ENCODE measurements at regions not wholly inside any gene's neighbourhood (a gene's known extent, or its start where the extent isn't known, plus 50 kb on each side); places are given as distances from the start of the nearest gene placed in this dataset.

DNA sequence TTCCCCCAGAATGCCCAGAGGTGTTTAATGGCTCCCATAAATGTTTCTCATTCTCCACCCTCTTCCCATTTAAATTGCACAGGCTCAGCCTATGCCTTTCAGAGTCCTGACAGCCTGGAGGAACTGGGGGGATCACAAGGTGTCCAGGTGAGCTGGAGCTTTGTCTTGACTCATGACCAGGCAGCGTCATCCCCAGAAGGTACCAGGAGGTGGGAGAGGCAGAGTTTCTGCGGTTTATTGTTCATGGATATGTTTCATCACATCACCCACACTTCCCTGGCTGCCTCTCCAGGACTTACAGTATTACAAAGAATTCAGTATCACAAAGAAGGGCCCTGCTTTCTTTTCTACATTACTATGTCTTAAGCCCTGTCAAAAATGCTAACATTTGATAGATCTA, 103.2 kb upstream of the GALNT18 start:
- Histone ChIP-seq H3K27me3 (ENCODE audit: insufficient read depth) (no peaks in the 10 kb centered on the region), H2AFZ (no peak overlapping the region), H3K4me1 (ENCODE audit: insufficient read depth) (no peaks in the 10 kb centered on the region), H3K4me3 (no peak overlapping the region), H4K20me1 (replicated peaks; ENCODE audit: insufficient read depth) (no peaks in the 10 kb centered on the region), H3K4me2 (no peak overlapping the region), H3F3A (replicated peaks; ENCODE audit: low read depth) (no peaks in the 10 kb centered on the region), H3K36me3 (ENCODE audit: insufficient read depth) (no peaks in the 10 kb centered on the region), H3K27ac (ENCODE audit: low read depth) (no peak overlapping the region), H3K79me2 (replicated peaks; ENCODE audit: insufficient read depth) (no peaks in the 10 kb centered on the region), H3K9me2 (ENCODE audit: insufficient read depth) (peaks cover 2% of the 10 kb centered on the region; the same call in 1 of the 2 replicates)
- H3K27ac Mint-ChIP-seq = no peak overlapping the region
- H3K36me3 Mint-ChIP-seq (ENCODE audit: low read depth) = no peaks in the 10 kb centered on the region
- no peaks in the 10 kb centered on the region for H3K4me1 Mint-ChIP-seq
- H3K9me3 Mint-ChIP-seq = peaks cover 5% of the 10 kb centered on the region; the same call in 2 of the 3 replicates
- DNase-seq (ENCODE audit: low spot score) = no peak
- ATAC-seq = no peak
- H3K4me3 Mint-ChIP-seq = no peak overlapping the region
- H3K27me3 Mint-ChIP-seq (ENCODE audit: insufficient read depth, low read depth, poor library complexity) = peaks cover 2% of the 10 kb centered on the region
- TF ChIP-seq EZH2phosphoT487 (IDR thresholded peaks at IDR 0.05; ENCODE audit: unreplicated experiment) (no peak), NANOG (IDR thresholded peaks at IDR 0.05; ENCODE audit: borderline replicate concordance) (no peak), JUNB (IDR thresholded peaks at IDR 0.05; ENCODE audit: unreplicated experiment) (no peak)
- TF ChIP-seq, protein P1, sequence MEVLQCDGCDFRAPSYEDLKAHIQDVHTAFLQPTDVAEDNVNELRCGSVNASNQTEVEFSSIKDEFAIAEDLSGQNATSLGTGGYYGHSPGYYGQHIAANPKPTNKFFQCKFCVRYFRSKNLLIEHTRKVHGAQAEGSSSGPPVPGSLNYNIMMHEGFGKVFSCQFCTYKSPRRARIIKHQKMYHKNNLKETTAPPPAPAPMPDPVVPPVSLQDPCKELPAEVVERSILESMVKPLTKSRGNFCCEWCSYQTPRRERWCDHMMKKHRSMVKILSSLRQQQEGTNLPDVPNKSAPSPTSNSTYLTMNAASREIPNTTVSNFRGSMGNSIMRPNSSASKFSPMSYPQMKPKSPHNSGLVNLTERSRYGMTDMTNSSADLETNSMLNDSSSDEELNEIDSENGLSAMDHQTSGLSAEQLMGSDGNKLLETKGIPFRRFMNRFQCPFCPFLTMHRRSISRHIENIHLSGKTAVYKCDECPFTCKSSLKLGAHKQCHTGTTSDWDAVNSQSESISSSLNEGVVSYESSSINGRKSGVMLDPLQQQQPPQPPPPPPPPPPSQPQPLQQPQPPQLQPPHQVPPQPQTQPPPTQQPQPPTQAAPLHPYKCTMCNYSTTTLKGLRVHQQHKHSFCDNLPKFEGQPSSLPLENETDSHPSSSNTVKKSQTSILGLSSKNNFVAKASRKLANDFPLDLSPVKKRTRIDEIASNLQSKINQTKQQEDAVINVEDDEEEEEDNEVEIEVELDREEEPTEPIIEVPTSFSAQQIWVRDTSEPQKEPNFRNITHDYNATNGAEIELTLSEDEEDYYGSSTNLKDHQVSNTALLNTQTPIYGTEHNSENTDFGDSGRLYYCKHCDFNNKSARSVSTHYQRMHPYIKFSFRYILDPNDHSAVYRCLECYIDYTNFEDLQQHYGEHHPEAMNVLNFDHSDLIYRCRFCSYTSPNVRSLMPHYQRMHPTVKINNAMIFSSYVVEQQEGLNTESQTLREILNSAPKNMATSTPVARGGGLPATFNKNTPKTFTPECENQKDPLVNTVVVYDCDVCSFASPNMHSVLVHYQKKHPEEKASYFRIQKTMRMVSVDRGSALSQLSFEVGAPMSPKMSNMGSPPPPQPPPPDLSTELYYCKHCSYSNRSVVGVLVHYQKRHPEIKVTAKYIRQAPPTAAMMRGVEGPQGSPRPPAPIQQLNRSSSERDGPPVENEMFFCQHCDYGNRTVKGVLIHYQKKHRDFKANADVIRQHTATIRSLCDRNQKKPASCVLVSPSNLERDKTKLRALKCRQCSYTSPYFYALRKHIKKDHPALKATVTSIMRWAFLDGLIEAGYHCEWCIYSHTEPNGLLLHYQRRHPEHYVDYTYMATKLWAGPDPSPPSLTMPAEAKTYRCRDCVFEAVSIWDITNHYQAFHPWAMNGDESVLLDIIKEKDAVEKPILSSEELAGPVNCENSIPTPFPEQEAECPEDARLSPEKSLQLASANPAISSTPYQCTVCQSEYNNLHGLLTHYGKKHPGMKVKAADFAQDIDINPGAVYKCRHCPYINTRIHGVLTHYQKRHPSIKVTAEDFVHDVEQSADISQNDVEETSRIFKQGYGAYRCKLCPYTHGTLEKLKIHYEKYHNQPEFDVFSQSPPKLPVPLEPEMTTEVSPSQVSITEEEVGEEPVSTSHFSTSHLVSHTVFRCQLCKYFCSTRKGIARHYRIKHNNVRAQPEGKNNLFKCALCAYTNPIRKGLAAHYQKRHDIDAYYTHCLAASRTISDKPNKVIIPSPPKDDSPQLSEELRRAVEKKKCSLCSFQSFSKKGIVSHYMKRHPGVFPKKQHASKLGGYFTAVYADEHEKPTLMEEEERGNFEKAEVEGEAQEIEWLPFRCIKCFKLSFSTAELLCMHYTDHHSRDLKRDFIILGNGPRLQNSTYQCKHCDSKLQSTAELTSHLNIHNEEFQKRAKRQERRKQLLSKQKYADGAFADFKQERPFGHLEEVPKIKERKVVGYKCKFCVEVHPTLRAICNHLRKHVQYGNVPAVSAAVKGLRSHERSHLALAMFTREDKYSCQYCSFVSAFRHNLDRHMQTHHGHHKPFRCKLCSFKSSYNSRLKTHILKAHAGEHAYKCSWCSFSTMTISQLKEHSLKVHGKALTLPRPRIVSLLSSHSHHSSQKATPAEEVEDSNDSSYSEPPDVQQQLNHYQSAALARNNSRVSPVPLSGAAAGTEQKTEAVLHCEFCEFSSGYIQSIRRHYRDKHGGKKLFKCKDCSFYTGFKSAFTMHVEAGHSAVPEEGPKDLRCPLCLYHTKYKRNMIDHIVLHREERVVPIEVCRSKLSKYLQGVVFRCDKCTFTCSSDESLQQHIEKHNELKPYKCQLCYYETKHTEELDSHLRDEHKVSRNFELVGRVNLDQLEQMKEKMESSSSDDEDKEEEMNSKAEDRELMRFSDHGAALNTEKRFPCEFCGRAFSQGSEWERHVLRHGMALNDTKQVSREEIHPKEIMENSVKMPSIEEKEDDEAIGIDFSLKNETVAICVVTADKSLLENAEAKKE (CRISPR knock-in tag; IDR thresholded peaks at IDR 0.05) = no peak
- TF ChIP-seq, protein P2, sequence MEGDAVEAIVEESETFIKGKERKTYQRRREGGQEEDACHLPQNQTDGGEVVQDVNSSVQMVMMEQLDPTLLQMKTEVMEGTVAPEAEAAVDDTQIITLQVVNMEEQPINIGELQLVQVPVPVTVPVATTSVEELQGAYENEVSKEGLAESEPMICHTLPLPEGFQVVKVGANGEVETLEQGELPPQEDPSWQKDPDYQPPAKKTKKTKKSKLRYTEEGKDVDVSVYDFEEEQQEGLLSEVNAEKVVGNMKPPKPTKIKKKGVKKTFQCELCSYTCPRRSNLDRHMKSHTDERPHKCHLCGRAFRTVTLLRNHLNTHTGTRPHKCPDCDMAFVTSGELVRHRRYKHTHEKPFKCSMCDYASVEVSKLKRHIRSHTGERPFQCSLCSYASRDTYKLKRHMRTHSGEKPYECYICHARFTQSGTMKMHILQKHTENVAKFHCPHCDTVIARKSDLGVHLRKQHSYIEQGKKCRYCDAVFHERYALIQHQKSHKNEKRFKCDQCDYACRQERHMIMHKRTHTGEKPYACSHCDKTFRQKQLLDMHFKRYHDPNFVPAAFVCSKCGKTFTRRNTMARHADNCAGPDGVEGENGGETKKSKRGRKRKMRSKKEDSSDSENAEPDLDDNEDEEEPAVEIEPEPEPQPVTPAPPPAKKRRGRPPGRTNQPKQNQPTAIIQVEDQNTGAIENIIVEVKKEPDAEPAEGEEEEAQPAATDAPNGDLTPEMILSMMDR (conservative IDR thresholded peaks at IDR 0.05; ENCODE audit: low read depth in 2 of 2) = no peak
